GM18858 (cell line): ENCODE measurements at regions not wholly inside any gene's neighbourhood (a gene's known extent, or its start where the extent isn't known, plus 50 kb on each side); places are given as distances from the start of the nearest gene placed in this dataset.
"Not testable (repeated sequence)": the region's sequence is repeated elsewhere in the genome, so short reads cannot be mapped to it uniquely, and the experiment has no call there.

Experiments
- ATAC-seq: cut with Tn5 transposase; IDR thresholded peaks from one replicate; pipeline ENCODE4 v1.9.1; 2021; ENCODE audit not compliant: unreplicated experiment

- no peak for ATAC-seq
These were observed 658.2 kb downstream of the NUP35 start for GRCh38 chr2:183782436-183782835.

DNA sequence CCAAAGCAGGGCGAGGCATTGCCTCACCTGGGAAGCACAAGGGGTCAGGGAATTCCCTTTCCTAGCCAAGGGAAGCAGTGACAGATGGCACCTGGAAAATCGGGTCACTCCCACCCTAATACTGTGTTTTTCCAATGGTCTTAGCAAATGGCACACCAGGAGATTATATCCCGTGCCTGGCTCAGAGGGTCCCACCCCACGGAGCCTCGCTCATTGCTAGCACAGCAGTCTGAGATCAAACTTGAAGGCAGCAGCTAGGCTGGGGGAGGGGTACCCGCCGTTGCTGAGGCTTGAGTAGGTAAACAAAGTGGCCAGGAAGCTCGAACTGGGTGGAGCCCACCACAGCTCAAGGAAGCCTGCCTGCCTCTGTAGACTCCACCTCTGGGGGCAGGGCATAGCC is 664.6 kb downstream of the NUP35 start:
- not testable (repeated sequence) for ATAC-seq

DNA sequence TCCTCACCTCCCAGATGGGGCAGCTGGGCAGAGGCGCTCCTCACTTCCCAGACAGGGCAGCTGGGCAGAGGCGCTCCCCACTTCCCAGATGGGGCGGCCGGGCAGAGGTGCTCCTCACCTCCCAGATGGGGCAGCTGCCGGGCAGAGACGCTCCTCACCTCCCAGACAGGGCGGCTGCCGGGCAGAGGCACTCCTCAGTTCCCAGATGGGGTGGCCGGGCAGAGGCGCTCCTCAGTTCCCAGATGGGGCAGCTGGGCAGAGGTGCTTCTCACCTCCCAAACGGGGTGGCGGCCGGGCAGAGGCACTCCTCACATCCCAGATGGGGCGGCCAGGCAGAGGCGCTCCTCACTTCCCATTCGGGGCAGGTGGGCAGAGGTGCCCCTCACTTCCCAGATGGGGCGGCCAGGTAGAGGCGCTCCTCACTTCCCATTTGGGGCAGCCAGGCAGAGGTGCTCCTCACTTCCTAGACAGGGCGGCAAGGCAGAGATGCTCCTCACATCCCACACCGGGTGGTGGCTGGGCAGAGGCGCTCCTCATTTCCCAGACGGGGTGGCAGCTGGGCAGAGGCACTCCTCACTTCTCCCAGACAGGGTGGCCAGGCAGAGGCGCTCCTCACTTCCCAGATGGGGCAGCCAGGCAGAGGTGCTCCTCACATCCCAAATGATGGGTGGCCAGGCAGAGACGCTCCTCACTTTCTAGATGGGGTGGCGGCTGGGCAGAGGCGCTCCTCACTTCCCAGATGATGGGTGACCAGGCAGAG is 668.1 kb downstream of the NUP35 start:
- ATAC-seq = not testable (repeated sequence)

DNA sequence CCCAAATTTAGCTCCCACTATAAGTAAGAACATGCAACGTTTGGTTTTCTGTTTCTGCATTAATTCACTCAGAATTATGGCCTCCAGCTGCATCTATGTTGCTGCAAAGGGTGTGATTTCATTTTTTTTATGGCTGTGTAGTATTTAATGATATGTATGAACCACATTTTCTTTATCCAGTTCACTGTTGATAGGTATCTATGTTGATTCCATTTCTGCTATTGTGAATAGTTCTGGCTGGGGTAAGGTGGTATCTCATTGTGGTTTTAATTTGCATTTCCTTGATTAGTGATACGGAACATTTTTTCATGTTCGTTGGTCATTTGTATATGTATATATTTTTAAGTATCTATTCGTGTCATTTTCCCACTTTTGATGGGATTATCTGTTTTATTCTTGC is 674.3 kb downstream of the NUP35 start:
- no peak for ATAC-seq

GRCh38 chr2:183799761-183800160 is 675.5 kb downstream of the NUP35 start:
- ATAC-seq = no peak

- ATAC-seq = no peak
These were observed 679.4 kb downstream of the NUP35 start for GRCh38 chr2:183803596-183803995.

DNA sequence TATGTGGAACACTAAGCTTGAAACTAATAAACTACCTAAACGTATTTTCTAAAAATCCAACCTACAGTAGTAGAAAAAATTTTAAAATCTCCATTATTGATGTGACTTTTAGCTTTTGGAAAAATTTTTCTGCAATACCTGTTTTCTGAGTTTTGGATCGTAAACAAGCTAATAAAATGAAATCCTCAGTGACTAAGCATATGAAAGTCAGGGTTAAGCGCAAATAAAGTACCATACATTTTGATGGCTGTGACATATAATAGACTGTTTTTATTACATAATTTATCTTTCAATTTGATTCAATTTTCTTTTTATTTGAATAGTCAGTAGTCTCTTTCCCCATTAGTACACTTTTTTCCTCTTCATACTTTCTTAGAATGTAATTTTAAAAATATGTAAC is 683.6 kb downstream of the NUP35 start:
- ATAC-seq = no peak

DNA sequence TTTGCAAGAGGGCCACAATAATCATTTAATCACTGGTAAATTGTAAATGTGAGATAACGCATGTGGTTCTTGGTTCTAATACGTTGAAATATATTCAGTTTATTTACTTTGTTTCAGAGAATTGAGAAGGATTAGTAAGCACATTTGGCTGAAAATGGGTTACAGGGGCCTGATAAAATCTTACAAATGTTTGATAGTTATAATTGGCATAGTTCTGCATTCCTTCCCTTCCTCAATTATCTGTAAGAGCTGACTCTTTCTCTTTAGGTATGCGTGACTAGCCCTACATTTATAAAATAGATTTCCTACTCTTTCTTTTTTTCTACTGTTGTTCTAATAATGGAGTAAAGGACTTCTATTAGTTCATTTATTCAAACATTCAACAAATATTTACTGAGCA is 685.2 kb downstream of the NUP35 start:
- no peak for ATAC-seq

- no peak for ATAC-seq
These were observed 687.0 kb downstream of the NUP35 start for GRCh38 chr2:183811281-183811680.

GRCh38 chr2:183812091-183812490 is 687.8 kb downstream of the NUP35 start:
- no peak for ATAC-seq

DNA sequence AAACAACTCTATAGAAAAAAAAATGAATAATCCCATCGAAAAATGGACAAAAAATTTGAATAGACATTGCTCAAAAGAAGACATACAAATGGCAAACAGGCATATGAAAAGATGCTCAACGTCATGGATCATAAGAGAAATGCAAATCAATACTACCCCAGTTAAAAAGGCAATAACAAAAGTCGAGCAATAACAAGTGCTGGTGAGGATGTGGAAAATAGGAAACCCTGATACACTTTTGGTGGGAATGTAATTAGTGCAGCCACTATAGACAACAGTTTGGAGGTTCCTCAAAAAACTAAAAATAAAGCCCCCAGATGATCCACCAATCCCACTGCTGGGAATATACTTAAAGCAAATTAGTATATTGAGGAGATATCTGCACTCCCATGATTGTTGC is 701.5 kb downstream of the NUP35 start:
- ATAC-seq = no peak

- no peak for ATAC-seq
These were observed 705.7 kb downstream of the NUP35 start for GRCh38 chr2:183829931-183830330.

GRCh38 chr2:183837157-183837556 is 712.9 kb downstream of the NUP35 start:
- ATAC-seq = no peak

DNA sequence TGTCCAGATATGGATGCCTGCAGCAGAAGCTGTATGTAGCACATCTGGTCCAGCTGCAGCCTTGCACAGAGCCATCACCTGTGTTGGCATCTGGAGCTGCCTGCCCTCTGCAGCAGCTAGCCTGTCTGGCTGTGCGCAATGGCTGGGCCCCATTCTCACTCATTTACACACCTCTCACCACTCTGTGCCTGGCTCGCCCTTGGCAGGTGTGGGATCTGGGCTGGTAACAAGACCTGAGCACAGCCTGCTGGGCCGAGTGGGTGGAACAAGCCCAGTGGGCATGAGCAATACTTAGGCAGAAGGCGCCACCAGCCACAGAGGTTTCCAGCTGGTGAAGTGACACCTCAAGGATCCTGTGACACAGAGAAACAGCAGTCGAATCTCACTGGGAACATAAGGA is 714.1 kb downstream of the NUP35 start:
- no peak for ATAC-seq

DNA sequence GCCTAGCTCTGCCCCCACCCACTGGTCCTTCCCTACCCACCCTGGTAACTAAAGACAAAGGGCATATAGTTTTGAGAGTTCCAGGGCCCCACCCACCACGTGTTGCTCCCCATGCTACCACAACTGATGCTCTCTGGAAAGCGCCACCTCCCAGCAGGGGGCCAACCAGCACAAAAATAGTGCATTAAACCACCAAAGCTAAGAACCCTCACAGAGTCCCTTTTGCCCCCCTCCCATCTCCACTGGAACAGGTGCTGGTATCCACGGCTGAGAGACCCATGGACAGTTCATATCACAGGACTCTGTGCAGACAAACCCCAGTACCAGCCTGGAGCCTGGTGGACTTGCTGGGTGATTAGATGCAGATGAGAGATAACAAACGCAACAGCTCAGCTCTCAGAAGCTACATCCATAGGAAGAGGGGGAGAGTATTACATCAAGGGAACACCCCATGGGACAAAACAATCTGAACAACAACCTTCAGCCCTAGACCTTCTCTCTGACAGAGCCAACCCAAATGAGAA is 715.9 kb downstream of the NUP35 start:
- ATAC-seq = no peak

GRCh38 chr2:183849826-183850225 is 725.6 kb downstream of the NUP35 start:
- ATAC-seq = not testable (repeated sequence)

DNA sequence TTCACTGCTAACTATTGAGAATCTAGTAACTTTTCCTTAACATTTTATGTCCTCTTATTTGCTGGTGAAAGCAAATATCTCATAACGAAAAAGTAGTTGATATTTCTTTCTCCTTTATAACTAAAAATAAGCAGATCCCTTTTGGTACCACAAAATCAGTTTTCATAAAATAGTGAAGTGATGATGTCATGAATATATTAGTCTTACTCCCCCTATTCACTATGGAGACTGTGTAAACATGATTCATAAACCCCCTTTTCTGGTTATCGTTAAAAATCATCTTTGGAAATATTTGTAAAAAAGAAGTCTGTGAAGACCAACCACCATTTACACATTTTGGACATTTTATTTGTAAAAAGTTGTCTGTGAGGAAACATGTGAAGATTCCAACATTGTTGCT is 734.9 kb downstream of the NUP35 start:
- no peak for ATAC-seq

DNA sequence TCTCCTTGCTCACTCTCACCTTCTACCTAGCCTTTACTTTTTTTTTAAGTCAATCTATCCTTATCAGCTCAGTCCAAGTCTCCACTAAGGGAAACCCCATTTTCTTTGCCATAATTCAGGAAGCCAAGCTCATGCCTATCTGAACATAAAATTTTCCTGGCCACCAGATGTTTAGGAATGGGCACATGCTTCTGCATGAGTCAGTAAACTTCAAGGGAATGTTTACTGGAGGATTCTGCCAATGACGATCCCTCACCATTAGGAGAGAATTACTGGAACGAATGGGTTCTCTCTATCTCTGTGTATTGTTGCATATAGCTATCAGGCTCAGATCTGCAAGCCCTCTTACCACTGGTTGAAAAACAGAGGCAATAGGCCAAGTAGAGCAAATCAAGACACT is 731.7 kb upstream of the ZNF804A start:
- ATAC-seq = no peak

GRCh38 chr2:183867206-183867605 is 731.1 kb upstream of the ZNF804A start:
- no peak for ATAC-seq

- no peak for ATAC-seq
These were observed 730.2 kb upstream of the ZNF804A start for GRCh38 chr2:183868153-183868552.

- ATAC-seq = peak; percentile 58
These were observed 729.6 kb upstream of the ZNF804A start for GRCh38 chr2:183868707-183869106.

DNA sequence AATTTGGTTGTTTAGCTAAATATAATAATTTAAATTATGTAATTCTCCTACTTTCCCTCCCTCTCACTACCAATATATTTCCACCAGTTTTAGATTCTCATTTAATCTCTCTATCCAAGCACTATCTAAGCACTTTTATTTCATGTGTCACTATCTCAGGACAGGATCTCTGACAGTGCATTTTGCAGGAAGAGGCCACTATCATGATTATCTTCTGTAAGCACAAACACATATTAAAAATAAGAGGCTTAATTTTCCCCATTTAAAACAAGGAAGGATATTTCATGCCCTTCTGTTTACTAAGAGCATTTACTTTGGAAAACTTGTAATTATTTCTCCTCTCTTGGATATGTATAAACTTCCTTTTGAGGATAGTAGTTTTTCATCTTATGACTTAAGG is 726.2 kb upstream of the ZNF804A start:
- ATAC-seq = no peak

DNA sequence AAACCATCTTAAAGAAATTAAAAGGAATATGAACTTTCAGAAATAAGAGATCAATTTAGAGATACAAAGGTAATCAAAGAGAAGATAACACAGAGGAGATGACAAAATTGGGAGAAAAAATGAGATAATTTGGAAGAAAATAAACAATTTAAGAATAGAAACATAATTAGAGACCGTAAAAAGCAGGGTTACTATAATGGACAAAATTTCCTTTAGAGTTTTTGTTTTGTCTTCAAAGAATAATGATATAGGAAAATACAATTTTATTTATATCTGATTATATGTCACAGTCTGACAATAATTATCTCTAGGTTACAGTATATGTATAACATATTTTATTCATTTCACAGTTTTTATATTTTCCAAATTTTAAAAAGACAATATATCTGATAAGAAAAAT is 716.4 kb upstream of the ZNF804A start:
- no peak for ATAC-seq
